Daoy (cell line): ENCODE measurements at regions not wholly inside any gene's neighbourhood (a gene's known extent, or its start where the extent isn't known, plus 50 kb on each side); places are given as distances from the start of the nearest gene placed in this dataset.
"Not testable (repeated sequence)": the region's sequence is repeated elsewhere in the genome, so short reads cannot be mapped to it uniquely, and the experiment has no call there.

Experiments
- DNase-seq: peaks from one replicate; pipeline ENCODE4 v3.0.0-alpha.2; 2015; ENCODE audit warnings: low read depth

DNA sequence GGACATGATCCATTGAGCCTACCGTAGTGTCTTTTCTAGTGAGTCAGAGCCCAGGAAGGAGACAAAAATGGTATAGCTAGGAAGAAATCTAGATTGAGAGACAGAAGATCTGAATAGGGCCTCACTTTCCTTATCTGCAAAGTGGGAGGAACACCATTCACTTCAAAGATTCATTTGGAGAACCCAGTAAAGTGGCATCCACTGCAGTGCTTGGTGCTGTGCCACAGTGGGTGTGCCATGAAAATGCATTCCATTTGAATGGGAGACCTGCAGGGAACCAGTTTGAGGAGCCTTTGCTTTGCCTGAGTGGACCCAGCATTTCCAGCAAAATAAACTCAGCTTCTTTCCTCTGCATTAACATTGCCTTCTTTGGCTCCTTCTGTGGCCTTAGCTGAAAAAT lies 470.5 kb upstream of the CADM1 start:
- no peak for DNase-seq

- not testable (repeated sequence) for DNase-seq
Observed at GRCh38 chr11:115967203-115967602, 463.0 kb upstream of the CADM1 start.

- DNase-seq, result peak; percentile 91
Observed at GRCh38 chr11:115965767-115966504, 461.7 kb upstream of the CADM1 start.

DNA sequence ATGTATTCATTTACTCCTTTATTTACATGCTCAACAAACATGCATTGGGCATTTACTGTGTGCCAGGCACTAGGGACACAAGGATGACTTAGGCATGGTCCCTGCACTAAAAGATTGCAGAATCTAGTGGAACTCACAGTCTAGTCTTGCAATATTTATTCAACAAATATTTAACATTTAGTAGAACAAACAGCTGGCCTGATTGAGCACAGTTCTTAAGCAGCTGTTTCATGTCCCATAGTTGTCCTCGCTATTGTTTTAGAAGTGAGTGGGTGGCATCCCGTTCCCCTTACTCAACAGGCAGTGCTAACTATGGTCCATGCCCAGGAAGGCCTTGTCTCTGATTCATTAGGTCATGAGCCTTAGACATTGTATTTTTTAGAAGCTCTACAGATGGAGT lies 459.9 kb upstream of the CADM1 start:
- no peak for DNase-seq

- no peak for DNase-seq
Observed at GRCh38 chr11:115963156-115963555, 458.9 kb upstream of the CADM1 start.

- peak; percentile 50 for DNase-seq
Observed at GRCh38 chr11:115961159-115962003, 457.2 kb upstream of the CADM1 start.

- no peak for DNase-seq
Observed at GRCh38 chr11:115959081-115959486, 454.9 kb upstream of the CADM1 start.

- no peak for DNase-seq
Observed at GRCh38 chr11:115958089-115959000, 454.1 kb upstream of the CADM1 start.

- DNase-seq, result no peak
Observed at GRCh38 chr11:115955803-115956202, 451.6 kb upstream of the CADM1 start.

- DNase-seq, result no peak
Observed at GRCh38 chr11:115950660-115951059, 446.4 kb upstream of the CADM1 start.

DNA sequence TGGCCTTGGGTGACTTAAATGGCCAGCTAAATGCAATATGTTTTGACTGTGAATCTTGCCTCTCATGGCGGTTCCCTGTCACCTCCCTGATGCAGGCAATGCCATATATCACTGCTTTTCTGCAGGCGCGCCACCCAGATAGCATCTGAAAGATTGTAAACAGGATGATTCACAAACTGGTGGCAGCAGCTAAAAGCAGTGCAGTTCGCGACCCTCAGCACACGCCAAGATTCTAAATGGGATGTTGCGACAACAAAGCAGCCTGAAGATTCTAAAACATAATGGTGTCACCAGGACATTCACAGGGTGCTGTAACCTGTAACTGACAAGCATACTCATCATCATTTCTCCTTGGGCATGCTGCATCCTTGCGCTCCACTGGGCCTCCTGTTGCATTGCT lies 440.4 kb upstream of the CADM1 start:
- no peak for DNase-seq

DNA sequence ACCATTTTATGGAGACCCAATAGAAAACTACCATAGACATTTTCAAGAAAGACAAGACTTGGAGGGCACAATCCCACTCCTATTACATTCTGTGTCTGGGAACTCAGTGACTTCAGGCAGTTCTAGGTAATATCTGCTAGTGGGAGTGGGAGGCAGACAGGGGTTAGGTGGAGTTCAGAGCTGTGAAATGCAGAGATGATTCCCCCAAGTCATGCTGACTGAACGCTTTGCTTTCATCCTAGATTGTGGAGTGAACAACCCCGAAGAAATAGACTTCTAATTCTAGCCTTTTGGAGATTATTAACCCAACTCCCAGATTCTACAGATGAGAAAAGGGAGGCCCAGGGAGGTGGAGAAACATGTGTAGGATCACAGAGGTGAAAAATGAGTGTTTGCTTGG lies 437.8 kb upstream of the CADM1 start:
- DNase-seq, result no peak

DNA sequence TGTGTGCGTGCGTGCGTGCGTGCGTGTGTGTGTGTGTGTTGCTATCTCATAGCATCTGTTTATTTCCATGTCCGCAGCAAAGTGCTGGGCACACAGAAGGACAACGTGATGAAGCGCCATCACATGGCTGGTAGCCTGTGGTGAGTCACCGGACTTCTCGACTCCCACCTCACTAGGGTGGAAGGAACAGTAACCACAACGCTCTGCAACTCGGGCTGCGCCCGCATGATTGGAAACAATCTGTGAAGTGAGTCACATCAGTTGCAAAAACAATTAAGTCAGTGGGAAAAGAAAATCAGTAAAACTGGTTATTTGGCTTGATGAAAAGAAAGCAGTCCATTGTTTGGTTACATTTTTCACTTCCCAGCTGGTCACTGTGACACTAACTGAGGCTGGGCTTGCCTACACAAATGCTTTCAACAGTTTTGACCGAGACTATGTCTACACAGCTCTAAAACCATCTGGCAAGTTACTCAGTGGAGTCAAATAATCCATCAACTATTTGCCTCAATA lies 437.3 kb upstream of the CADM1 start:
- DNase-seq, result peak; percentile 97

GRCh38 chr11:115941044-115941443 lies 436.8 kb upstream of the CADM1 start:
- DNase-seq, result no peak

DNA sequence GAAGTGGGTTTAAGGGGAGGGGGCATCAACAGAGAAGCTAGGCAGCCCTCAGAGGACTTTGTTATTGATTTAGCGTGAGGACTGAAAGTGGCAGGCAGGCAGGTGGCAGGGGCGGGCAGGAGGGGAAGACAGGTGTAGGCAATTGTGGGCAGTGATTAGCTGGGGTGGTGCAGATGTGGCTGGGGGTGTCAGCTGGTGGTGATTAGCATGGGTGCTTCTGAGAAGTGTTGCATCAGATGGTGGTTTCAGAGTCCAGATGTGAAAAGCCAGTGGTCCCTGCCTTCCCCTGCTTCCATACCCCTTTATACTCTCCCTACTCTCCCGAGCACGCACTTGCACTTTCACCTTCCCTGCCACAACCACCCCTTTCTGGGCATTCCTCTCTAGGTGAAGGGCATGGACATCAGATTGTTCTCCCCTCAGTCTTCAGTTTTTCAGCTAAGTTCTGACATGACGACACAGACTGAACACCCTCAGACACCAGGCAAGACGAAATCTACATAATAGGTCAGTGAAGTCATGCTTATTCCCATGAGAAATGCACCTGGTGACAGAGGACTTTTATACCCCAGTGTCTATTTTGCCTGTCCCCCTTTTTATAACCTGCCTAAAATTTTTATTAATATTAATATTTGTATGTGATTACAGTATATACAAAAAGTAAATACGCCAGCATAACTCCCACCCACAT lies 435.7 kb upstream of the CADM1 start:
- DNase-seq, result no peak

DNA sequence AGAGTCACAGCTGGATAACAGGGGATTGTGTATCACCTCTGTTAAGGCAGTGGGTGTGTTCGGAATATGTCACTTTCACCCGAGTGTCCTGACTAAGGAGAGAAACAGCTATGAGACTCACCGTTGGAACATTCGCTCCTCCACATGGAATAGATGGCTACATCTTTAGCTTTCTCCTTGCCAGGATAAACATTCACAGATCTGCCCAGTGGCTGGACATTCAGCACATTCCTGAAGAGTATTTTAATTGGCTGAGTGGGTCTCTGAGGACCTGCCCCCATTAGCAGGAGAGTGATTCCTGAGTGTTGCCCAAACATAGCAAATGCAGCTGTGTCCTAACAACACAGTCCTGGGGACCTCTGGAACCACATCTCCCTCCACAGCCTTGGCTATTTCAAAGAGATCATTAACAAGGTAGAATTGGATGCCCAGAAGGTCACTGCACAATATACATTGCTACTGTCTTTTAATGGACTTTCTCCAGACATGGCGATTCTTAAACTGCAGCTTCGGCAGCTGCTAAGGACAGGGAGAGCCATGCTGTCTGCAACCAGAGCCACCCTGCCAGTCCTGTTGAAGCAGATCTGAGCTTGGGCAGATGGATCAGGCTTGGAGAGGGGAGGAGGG lies 435.0 kb upstream of the CADM1 start:
- peak; percentile 78 for DNase-seq

DNA sequence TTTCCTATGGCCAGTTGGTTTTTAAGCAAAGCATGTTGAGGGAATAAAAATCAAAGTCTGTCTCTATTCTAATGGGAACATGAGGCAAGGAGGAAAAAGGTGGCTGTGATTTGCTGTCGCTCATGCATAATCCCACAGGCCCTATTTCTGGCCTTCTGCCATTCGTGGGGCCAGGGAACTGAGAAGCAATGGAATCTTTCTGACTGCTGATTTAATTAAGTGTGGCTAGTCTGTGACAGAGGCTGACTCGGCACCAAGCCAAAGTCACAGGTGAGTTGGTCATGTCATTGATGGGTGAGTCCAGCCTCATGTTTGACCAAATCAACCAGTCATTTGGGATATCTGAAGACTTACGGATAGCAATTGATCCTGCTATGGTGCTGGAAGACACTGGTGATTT lies 429.3 kb upstream of the CADM1 start:
- DNase-seq, result no peak

- no peak for DNase-seq
Observed at GRCh38 chr11:115931548-115932083, 427.4 kb upstream of the CADM1 start.

GRCh38 chr11:115930886-115931547 lies 426.8 kb upstream of the CADM1 start:
- no peak for DNase-seq

DNA sequence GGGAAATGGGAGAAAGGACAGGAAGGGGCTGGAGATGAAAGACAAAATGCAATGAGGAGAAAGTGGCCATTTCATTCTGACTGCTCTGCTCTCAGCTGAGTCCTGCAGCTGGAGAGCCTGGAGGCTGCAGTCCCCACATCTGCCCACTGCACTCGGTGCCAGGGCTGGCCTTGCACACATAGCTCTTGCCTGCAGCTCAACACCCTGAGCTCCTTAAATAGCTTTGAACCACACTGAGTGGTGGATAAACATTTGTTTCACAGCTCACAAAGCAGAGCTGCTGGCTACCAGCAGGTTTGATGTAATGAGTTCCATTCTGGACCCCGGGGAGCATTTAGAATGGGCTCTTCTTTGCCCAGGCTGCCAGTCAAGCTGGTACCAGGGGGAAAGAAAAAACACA lies 426.1 kb upstream of the CADM1 start:
- DNase-seq, result peak; percentile 23
